ENCODE measurements at regions not wholly inside any gene's neighbourhood (a gene's known extent, or its start where the extent isn't known, plus 50 kb on each side); places are given as distances from the start of the nearest gene placed in this dataset.

DNA sequence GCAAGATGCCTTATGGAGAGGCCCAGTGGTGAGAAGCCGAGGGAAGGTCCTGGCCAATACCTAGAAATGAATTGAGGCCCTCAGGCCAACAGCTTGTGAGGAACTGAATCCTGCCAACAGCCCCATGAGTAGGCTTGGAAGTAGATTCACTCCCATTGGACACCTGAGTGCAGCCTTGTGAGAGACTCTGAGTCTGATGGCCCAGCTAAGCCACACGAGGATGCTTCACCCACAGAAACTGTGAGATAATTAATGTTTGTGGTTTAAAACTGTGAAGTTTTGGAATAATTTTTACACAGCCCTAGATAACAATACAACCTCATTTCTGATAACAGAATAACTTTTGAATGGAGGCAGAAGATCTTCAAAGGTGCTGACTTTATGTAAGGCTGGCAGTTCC is 65.9 kb upstream of the DAP start:
- Histone ChIP-seq H3K4me1 (no peaks in the 10 kb centered on the region), H3K36me3 (ENCODE audit: insufficient read depth in 1 of 2, low read depth in 1 of 2) (no peaks in the 10 kb centered on the region), H3K4me3 (no peak overlapping the region), H3K9me3 (no peaks in the 10 kb centered on the region), H3K27ac (no peak overlapping the region), H3K27me3 (ENCODE audit: insufficient read depth in 3 of 3, low read length in 2 of 3) (peaks cover 0 to 2% (median 0%) of the 10 kb centered on the region in 3 donors)
- DNase-seq (no peak), ATAC-seq (no peak)
- TF ChIP-seq, protein P1, sequence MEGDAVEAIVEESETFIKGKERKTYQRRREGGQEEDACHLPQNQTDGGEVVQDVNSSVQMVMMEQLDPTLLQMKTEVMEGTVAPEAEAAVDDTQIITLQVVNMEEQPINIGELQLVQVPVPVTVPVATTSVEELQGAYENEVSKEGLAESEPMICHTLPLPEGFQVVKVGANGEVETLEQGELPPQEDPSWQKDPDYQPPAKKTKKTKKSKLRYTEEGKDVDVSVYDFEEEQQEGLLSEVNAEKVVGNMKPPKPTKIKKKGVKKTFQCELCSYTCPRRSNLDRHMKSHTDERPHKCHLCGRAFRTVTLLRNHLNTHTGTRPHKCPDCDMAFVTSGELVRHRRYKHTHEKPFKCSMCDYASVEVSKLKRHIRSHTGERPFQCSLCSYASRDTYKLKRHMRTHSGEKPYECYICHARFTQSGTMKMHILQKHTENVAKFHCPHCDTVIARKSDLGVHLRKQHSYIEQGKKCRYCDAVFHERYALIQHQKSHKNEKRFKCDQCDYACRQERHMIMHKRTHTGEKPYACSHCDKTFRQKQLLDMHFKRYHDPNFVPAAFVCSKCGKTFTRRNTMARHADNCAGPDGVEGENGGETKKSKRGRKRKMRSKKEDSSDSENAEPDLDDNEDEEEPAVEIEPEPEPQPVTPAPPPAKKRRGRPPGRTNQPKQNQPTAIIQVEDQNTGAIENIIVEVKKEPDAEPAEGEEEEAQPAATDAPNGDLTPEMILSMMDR (IDR thresholded peaks at IDR 0.05) = no peak
- 66 to 73% (median 72%) methylated on average over 2 of the region's 2 CpGs for WGBS, 3 donors
- intact Hi-C loops (cut with DNase I) = no loop called here

DNA sequence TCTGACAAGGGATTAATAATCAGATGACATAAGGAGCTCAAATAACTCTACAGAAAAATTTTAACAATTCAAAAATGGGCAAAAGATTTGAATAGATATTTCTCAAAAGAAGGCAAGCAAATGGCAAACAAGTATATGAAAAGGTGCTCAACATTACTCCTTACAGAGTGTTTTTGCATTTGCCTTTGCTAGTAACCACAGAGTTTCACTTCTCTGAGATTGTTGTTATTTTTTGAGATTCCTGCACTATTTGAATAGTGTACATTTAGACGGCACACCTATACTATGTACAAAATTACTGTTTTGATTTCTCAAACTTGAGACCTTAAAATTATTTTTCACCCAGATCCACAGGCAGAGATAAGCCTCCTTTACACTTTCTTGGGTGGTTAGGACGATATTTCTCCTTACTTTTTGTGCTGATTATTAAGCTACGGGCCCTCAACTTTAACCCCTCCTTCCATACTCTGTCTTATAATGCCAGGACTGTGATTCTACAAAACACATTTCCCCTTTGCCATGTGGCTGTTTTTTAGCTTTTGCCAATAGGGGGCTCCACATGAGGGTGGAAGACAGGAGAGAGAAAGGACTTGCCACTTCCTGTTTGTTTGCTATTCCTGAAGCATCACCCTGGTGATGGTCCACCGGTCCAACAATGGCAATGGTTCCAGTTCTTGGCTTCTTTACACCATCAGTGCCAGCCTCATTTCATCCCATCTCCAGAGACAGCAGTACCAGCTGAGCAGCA is 65.0 kb upstream of the DAP start:
- H3K36me3 ChIP-seq (ENCODE audit: insufficient read depth in 1 of 2, low read depth in 1 of 2) = no peaks in the 10 kb centered on the region
- intact Hi-C loops (cut with DNase I) = no loop called here
- TF ChIP-seq, protein P1 (IDR thresholded peaks at IDR 0.05) = no peak
- WGBS, 3 donors = 77 to 89% (median 86%) methylated on average over 4 of the region's 4 CpGs
- no peak for ATAC-seq
- H3K27me3 ChIP-seq (ENCODE audit: insufficient read depth in 3 of 3, low read length in 2 of 3) = peaks cover 0 to 2% (median 0%) of the 10 kb centered on the region in 3 donors
- H3K4me1 ChIP-seq = no peaks in the 10 kb centered on the region
- H3K4me3 ChIP-seq = no peak overlapping the region
- DNase-seq = no peak
- no peak overlapping the region for H3K27ac ChIP-seq
- H3K9me3 ChIP-seq = no peaks in the 10 kb centered on the region

DNA sequence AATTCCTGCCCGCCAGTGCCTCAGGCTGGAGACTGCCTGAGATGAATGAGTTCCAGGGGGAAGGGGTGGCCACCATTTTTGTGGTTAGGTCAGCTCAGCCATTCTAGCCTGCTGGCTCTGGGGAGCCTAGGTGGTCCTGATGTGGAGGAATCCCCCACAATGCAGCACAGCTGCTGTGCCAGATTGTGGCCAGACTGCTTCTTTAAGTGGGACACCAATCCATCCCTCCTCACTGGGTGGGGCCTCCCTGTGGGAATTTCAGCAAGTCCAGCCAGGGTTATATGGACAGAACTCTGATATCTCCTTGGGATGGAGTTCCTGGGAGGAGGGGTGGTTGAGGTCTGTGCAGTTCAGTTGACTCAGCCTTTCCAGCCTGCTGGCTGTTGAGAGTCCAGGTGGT is 51.2 kb upstream of the DAP start:
- peaks cover 0 to 3% (median 0%) of the 10 kb centered on the region in 3 donors for H3K27me3 ChIP-seq (ENCODE audit: insufficient read depth in 3 of 3, low read length in 2 of 3)
- WGBS, 3 donors = 92 to 100% (median 93%) methylated on average over 1 of the region's 1 CpG
- H3K27ac ChIP-seq = no peak overlapping the region
- H3K4me1 ChIP-seq = no peaks in the 10 kb centered on the region
- H3K4me3 ChIP-seq = no peak overlapping the region
- H3K9me3 ChIP-seq = no peaks in the 10 kb centered on the region
- intact Hi-C loops (cut with DNase I) = no loop called here
- TF ChIP-seq, protein P1 (IDR thresholded peaks at IDR 0.05) = no peak
- no peak for DNase-seq
- no peaks in the 10 kb centered on the region for H3K36me3 ChIP-seq (ENCODE audit: insufficient read depth in 1 of 2, low read depth in 1 of 2)
- no peak for ATAC-seq

Data from psoas muscle (tissue), 7 donors.